ENCODE measurements at regions not wholly inside any gene's neighbourhood (a gene's known extent, or its start where the extent isn't known, plus 50 kb on each side); places are given as distances from the start of the nearest gene placed in this dataset.

GRCh38 chr4:95985791-95986550 lies 146.1 kb downstream of the PDHA2 start:
- Histone ChIP-seq H2AFZ (ENCODE audit: low read length) (no peak overlapping the region), H3K79me2 (ENCODE audit: insufficient read depth, low read depth, low read length) (no peaks in the 10 kb centered on the region), H3K4me1 (ENCODE audit: insufficient read depth, low read length, poor library complexity, severe bottlenecking) (no peaks in the 10 kb centered on the region), H3K4me2 (ENCODE audit: low read length) (no peak overlapping the region), H3K9me2 (ENCODE audit: insufficient read depth, low read length) (no peaks in the 10 kb centered on the region), H4K20me1 (ENCODE audit: insufficient read depth, low read length) (no peaks in the 10 kb centered on the region), H3K9me3 (ENCODE audit: low read length) (no peaks in the 10 kb centered on the region), H3K4me3 (ENCODE audit: low read depth, low read length, poor library complexity, severe bottlenecking) (no peak overlapping the region), H3K36me3 (ENCODE audit: insufficient read depth, low read length) (no peaks in the 10 kb centered on the region), H3K27ac (ENCODE audit: low read depth, low read length, poor library complexity, severe bottlenecking) (no peak overlapping the region)
- no TSS peak for BruUV-seq (replicated peaks)
- ChIA-PET CTCF (ENCODE audit: unreplicated experiment) (no interaction called here), POLR2A (no interaction called here)
- TF ChIP-seq CTCF (conservative IDR thresholded peaks at IDR 0.05; ENCODE audit: low read length) (no peak), EZH2phosphoT487 (IDR thresholded peaks at IDR 0.05; ENCODE audit: borderline replicate concordance, low read depth, low read length) (no peak)
- no peak for DNase-seq (ENCODE audit: low spot score)
- intact Hi-C loops (cut with micrococcal nuclease; ENCODE audit: unreplicated experiment) = no loop called here

GRCh38 chr4:95987851-95988250 lies 148.0 kb downstream of the PDHA2 start:
- no peaks in the 10 kb centered on the region for H4K20me1 ChIP-seq (ENCODE audit: insufficient read depth, low read length)
- H3K9me3 ChIP-seq (ENCODE audit: low read length) = no peaks in the 10 kb centered on the region
- H3K9me2 ChIP-seq (ENCODE audit: insufficient read depth, low read length) = no peaks in the 10 kb centered on the region
- no peak overlapping the region for H2AFZ ChIP-seq (ENCODE audit: low read length)
- H3K27ac ChIP-seq (ENCODE audit: low read depth, low read length, poor library complexity, severe bottlenecking) = no peak overlapping the region
- no peak for TF ChIP-seq CTCF (conservative IDR thresholded peaks at IDR 0.05; ENCODE audit: low read length)
- TF ChIP-seq EZH2phosphoT487 (IDR thresholded peaks at IDR 0.05; ENCODE audit: borderline replicate concordance, low read depth, low read length) = no peak
- POLR2A ChIA-PET = no interaction called here
- intact Hi-C loops (cut with micrococcal nuclease; ENCODE audit: unreplicated experiment) = no loop called here
- no peak overlapping the region for H3K4me2 ChIP-seq (ENCODE audit: low read length)
- H3K4me3 ChIP-seq (ENCODE audit: low read depth, low read length, poor library complexity, severe bottlenecking) = no peak overlapping the region
- H3K79me2 ChIP-seq (ENCODE audit: insufficient read depth, low read depth, low read length) = no peaks in the 10 kb centered on the region
- DNase-seq (ENCODE audit: low spot score) = no peak
- no peaks in the 10 kb centered on the region for H3K36me3 ChIP-seq (ENCODE audit: insufficient read depth, low read length)
- CTCF ChIA-PET (ENCODE audit: unreplicated experiment) = no interaction called here
- no peaks in the 10 kb centered on the region for H3K4me1 ChIP-seq (ENCODE audit: insufficient read depth, low read length, poor library complexity, severe bottlenecking)
- BruUV-seq (replicated peaks) = no TSS peak

- TF ChIP-seq EZH2phosphoT487 (IDR thresholded peaks at IDR 0.05; ENCODE audit: borderline replicate concordance, low read depth, low read length) (no peak), CTCF (conservative IDR thresholded peaks at IDR 0.05; ENCODE audit: low read length) (no peak)
- no TSS peak for BruUV-seq (replicated peaks)
Measured at GRCh38 chr4:95998311-95998710, 158.4 kb downstream of the PDHA2 start.

More at GRCh38 chr4:95998311-95998710, 158.4 kb downstream of the PDHA2 start:
- Histone ChIP-seq H3K79me2 (ENCODE audit: insufficient read depth, low read depth, low read length) (no peaks in the 10 kb centered on the region), H3K4me1 (ENCODE audit: insufficient read depth, low read length, poor library complexity, severe bottlenecking) (no peaks in the 10 kb centered on the region), H3K36me3 (ENCODE audit: insufficient read depth, low read length) (no peaks in the 10 kb centered on the region), H2AFZ (ENCODE audit: low read length) (no peak overlapping the region), H3K9me3 (ENCODE audit: low read length) (no peaks in the 10 kb centered on the region), H3K4me2 (ENCODE audit: low read length) (no peak overlapping the region), H4K20me1 (ENCODE audit: insufficient read depth, low read length) (no peaks in the 10 kb centered on the region), H3K4me3 (ENCODE audit: low read depth, low read length, poor library complexity, severe bottlenecking) (no peak overlapping the region), H3K9me2 (ENCODE audit: insufficient read depth, low read length) (peaks cover 3% of the 10 kb centered on the region; the same call in 1 of the 2 replicates), H3K27ac (ENCODE audit: low read depth, low read length, poor library complexity, severe bottlenecking) (no peak overlapping the region)
- no peak for DNase-seq (ENCODE audit: low spot score)
- ChIA-PET CTCF (ENCODE audit: unreplicated experiment) (no interaction called here), POLR2A (no interaction called here)
- intact Hi-C loops (cut with micrococcal nuclease; ENCODE audit: unreplicated experiment) = no loop called here

All from OCI-LY7 (cell line).